ENCODE measurements at regions not wholly inside any gene's neighbourhood (a gene's known extent, or its start where the extent isn't known, plus 50 kb on each side); places are given as distances from the start of the nearest gene placed in this dataset.

DNA sequence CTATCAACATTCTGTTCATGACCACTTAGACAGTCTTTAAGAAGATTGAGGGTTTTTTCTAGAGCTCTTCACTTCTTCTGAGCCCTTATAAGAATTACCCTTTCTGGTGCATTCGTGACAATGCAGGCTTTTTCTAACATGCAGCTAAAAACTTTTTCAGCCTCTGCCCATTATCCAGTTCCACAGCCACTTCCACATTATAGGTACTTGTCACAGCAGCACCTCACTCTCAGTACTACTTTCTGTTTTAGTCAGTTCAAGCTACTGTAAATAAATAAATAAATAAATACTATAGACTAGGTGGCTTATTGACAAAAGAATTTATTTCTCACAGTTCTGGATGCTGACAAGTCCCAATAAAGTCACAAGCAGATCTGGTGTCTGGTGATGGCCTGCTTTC lies 284.4 kb upstream of the PKN2 start:
- TF ChIP-seq, protein P1, sequence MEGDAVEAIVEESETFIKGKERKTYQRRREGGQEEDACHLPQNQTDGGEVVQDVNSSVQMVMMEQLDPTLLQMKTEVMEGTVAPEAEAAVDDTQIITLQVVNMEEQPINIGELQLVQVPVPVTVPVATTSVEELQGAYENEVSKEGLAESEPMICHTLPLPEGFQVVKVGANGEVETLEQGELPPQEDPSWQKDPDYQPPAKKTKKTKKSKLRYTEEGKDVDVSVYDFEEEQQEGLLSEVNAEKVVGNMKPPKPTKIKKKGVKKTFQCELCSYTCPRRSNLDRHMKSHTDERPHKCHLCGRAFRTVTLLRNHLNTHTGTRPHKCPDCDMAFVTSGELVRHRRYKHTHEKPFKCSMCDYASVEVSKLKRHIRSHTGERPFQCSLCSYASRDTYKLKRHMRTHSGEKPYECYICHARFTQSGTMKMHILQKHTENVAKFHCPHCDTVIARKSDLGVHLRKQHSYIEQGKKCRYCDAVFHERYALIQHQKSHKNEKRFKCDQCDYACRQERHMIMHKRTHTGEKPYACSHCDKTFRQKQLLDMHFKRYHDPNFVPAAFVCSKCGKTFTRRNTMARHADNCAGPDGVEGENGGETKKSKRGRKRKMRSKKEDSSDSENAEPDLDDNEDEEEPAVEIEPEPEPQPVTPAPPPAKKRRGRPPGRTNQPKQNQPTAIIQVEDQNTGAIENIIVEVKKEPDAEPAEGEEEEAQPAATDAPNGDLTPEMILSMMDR (IDR thresholded peaks at IDR 0.05; ENCODE audit: insufficient read depth, low read depth, low read length): no peak
- TF ChIP-seq EZH2 (IDR thresholded peaks at IDR 0.05; ENCODE audit: insufficient read depth, low read length): no peak
